T47D (cell line): ENCODE measurements at regions not wholly inside any gene's neighbourhood (a gene's known extent, or its start where the extent isn't known, plus 50 kb on each side); places are given as distances from the start of the nearest gene placed in this dataset.
"Not testable (repeated sequence)": the region's sequence is repeated elsewhere in the genome, so short reads cannot be mapped to it uniquely, and the experiment has no call there.

Source experiments
- DNase-seq, 2 experiments: peaks; one replicate each; pipeline versions ENCODE4 v3.0.0 to v3.0.0-alpha.2; 2011 to 2012; ENCODE audit warnings: low read depth in 1 of 2, low spot score in 1 of 2
- JUND ChIP-seq: IDR thresholded peaks from 2 replicates; pipeline ENCODE4 v1.6.1; 2012; ENCODE audit warnings: low read depth
- in situ Hi-C: cut with HindIII; loops from 2 replicates; pipeline ENCODE4 v1.10.0; 2016; ENCODE audit warnings: low sequenced_read_pairs, low pct_unique_long_range_greater_than_20kb

DNA sequence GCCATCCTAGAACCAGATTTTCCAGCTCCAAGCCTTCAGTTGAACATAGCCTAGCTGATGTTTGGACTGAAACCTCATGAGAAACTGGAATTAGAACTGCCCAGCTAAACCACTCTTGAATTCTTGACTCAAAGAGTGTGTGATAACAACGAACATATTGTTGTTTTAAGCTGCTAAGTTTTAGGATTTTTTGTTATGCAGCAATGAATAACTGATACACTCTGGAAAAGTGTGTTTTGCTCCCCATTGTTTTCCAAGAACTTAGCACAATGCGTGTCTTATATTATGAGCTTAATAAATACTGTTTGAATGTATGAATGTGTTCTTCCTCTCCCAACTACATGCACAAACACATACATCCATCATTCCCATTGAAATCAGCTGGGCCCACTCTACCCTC is 379.6 kb downstream of the EDEM1 start:
- in situ Hi-C loops, result no loop called here
- no peak for TF ChIP-seq JUND
- no peak for DNase-seq

DNA sequence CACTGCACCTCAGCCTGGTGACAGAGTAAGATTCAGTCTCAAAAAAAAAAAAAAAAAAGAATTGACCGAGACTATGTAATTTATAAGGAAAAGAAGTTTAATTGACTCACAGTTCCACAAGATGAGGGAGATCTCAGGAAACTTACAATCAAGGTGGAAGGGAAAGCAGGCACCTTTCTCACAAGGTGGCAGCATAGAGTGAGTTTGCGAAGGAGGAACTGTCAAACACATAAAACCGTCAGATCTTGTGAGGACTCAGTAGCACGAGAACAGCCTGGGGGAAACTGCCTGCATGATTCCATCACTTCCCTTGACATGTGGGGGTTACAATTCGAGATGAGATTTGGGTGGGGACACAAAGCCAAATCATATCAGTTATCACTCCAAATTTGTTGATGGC is 380.9 kb downstream of the EDEM1 start:
- TF ChIP-seq JUND, result no peak
- in situ Hi-C loops, result no loop called here
- peak in 1 of 2 experiments; percentile 71 for DNase-seq

DNA sequence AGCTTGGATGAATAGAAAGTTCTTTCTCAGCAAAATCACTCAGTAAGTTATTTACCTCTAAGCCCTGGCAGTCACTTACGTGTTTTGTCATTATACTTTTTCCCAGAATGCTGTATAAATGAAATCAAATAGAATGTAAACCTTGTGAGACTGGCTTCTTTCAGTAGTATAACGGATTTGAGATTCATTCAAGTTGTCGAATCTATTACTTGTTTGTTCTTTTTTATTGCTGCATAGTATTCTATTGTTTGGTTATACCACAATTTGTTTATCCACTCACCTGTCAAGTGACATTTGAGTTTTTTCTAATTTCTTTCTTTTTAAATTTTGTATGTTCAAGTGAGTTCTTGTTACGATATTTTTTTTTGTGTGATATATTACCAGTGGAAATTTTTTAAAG is 381.6 kb downstream of the EDEM1 start:
- in situ Hi-C loops, result no loop called here
- no peak for TF ChIP-seq JUND
- DNase-seq, result no peak

DNA sequence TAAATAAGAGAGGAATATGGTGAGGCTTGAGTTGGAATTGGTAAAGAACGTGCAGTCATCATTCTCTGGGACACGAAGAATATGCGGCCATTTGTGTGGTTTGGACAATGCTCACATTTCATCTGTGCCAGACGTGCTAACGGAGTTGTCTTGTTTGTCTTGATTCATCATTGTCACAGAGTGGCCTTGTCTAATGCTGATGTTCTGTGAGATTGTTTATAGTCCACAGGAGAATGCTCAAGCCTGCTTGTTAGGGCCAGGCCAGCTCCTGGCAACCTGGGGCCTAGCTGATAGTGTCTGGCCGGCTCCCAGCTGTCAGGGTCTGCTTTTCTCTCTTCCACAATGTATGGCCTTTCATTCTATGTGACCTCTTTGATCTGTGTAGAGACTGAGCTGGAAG is 384.7 kb downstream of the EDEM1 start:
- DNase-seq, result no peak
- in situ Hi-C loops, result no loop called here
- TF ChIP-seq JUND, result no peak

DNA sequence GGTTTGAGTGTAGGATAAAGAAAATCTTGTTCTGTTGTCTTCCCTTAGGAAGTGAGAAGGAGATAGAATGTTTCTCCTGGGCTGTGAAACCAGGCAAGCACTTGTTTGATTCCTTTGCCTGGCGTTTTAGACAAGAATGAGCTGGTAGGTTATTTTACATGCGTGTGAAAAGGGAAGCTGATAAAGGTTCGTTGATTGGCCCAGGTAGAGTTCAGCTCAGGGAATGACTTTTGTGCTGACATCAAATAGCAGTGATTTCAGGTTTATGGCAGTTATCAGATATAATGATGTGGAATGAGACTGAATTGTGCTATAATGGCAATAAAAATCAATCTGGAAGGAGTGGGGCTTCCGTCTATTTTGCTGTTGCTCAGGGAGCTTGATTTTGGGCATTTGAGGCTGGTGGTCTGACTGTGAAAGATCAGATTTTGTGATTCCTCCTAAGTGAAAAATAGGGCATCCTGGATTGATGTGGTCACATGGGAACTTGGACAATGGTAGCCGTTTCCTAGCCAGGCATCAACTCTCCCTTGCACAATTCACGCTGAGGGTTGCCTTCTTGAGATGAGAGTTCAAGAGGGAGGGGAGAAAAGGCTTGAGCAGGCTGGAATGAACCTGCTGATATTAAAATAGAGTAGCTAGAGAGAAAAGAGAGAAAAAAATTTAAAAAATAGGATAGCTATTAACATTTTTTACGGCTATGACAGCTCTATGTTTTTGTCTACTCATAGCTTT is 388.9 kb downstream of the EDEM1 start:
- TF ChIP-seq JUND, result no peak
- no peak for DNase-seq
- in situ Hi-C loops, result no loop called here

DNA sequence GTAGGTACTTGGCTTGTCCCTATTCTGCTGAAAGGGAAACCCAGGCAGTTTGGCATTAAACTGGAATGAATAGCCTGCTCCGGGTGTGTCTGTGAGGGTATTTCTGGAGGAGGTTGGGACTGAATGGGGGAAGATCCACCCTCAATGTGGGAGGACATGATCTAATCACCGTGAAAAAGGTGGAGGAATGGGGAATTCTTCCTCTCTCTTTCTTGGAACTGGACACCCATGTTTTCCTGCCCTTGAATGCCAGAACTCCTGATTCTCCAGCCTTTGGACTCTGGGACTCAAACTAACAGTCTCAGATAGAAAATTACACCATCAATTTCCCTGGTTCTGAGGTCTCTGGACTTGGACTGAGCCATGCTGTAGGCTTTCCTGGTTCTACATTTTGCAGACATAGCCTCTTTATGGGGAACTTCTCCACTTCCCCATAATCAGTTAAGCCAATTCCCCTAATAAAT is 391.7 kb downstream of the EDEM1 start:
- no peak for TF ChIP-seq JUND
- in situ Hi-C loops, result no loop called here
- DNase-seq, result no peak

DNA sequence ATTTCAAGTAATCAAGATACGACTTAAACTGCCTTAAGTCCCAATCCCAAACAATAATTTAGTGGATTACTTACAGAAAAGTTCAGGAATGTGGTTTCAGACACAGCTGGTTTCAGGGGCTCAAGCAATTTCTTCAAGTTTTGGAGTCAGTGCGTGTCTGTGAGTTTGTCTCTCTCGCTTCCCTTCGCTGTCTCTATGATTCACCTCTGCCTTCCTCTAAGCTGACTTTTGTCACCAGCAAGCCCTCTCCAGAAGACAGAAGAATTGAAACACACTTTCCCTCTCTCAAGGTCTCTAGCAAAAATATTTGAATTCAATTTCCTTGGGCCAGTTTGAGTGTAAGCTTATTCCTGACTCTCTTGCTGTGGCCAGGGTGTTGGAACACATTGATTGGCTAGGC is 392.4 kb downstream of the EDEM1 start:
- no peak for TF ChIP-seq JUND
- DNase-seq, result no peak
- in situ Hi-C loops, result no loop called here

DNA sequence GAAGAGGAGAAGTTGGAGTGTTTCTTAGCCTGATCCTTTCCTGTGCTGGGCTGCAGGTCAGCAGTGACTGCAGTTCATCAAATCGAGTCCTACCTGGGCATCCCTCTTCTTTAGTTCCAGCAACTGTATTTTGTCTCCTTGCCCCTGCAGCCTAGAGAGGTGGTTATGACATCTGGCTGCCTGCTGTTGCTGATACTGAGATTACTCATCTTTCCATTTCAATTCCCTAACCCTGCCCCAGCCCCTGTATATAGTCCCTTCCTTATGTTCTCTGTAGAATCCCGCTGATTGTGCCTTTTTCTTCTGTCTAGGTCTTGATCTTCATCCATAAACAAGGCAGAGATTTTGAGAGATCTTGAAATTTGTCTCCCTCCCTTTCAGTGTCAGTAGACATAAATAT is 393.3 kb downstream of the EDEM1 start:
- no peak for DNase-seq
- in situ Hi-C loops, result no loop called here
- TF ChIP-seq JUND, result no peak

DNA sequence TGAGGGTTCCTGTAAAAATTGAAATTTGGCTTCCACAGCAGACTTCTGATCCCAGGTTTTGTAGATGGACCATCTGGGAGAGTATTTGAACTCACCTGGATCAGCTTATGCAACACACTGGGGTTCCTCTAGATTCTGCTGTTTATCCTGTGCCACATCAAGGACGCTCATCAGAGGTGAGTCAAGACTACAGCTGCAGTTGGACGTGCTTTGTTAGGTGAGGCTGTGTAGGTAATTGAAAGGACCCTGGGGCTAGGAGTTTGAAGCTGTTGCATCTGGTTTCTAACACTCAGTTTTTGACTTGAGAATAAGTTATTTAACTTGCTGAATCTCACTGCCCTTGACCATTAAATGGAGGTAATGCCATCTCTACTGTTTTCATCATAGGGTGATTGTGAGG is 394.2 kb downstream of the EDEM1 start:
- no peak for TF ChIP-seq JUND
- no peak for DNase-seq

DNA sequence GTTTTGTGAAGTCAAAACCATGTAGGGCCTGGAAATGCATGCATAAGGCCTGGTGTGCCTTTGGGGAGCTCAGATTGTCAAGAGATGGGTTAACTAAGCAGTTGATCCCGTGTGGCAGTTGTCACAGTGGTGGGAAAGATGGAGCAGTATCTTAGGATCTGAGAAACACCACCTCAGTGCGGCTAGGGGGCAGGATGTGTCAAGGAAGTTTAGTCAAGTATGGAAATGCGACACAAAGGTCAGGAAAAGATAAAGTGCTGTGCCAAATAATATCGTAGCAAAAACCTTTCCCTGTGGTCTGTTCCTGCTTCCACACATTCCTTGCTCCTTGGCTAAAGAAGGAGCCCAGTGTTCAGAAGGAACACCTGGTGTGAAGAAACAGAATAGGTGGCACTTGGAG is 396.4 kb downstream of the EDEM1 start:
- no peak for TF ChIP-seq JUND
- in situ Hi-C loops, result no loop called here
- no peak for DNase-seq

More for the DNA sequence above, 394.2 kb downstream of the EDEM1 start:
- in situ Hi-C loops, result no loop called here

DNA sequence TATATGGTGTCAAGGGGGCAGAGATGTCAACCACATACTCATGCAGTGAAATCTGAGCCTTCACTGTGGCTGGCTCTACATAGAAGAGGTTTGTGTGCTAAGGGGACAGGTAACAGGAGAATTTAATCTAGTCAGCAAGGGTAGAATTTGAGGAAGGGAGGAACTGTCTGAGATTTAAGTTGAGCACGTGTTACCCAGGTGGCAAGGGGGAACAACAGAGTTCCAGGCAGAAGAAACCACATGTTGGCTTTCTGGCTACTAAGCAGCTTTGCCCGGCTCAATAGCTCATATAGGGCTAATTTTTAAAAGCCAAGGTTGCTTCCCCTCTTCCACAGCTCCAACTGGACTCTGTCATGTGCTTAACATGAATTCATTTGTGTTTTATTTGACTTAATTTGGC is 397.6 kb downstream of the EDEM1 start:
- in situ Hi-C loops, result no loop called here
- DNase-seq, result no peak
- no peak for TF ChIP-seq JUND

DNA sequence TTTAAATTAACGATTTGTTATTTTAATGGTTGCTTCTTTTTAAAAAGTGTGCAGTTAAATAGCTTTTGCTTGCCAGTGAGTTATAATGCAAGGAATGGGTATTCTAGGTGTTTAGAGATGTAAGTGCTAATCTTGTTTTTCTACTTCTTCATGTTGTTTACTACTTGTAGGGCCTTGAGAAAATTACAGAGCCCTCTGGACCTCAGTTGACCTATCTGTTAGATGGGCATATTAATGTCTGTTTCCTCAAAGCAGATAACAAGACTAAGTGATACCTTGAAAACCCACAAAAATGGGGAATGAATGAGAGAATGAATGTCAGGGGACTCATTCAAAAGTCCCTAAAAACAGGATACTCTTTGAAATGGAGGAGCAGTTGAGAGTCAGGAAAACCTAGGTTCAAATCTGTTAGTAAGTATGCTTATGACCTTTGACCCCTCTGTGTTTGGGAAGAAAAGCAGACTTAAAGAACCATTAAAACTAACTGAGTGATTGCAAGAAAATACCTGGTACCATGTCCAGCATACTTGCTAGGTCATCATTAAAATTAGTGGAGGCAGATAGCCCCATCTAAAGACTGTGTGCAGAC is 419.5 kb downstream of the EDEM1 start:
- no peak for DNase-seq
- TF ChIP-seq JUND, result no peak
- in situ Hi-C loops, result no loop called here

DNA sequence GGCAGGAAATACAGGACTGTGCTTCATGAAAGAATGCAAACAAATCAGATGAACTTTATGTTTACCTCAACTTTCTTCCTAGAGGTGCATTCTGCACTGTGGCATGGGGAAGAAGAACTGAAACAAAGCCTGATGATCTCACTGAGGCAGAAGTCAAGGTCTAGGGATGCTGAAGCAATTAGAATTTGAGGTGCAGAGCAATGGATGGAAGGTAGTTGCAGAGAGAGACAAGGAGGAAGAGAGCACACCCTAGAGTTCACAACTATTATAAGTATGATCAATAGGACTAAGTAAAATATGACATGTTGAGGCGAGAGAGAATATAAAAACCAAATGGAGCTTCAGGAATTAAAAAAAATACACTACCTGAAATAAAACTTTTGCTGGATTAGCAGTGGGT is 420.1 kb downstream of the EDEM1 start:
- TF ChIP-seq JUND, result no peak
- in situ Hi-C loops, result no loop called here
- DNase-seq, result peak in 1 of 2 experiments; percentile 18

DNA sequence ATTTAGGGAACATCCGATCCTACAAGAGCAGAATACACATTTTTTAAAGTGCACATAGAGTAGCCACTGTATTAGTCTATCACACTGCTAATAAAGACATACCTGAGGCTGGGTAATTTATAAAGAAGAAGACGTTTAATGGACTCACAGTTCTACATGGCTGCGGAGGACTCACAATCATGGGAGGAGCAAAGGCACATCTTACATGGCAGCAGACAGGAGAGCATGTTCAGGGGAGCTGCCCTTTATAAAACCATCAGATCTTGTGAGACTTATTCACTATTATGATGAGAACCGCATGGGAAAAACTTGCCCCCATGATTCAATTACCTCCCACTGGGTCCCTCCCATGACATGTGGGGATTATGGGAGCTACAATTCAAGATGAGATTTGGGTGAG is 421.5 kb downstream of the EDEM1 start:
- DNase-seq, in situ Hi-C loops: not testable (repeated sequence)
